GM21528 (cell line): ENCODE measurements at regions not wholly inside any gene's neighbourhood (a gene's known extent, or its start where the extent isn't known, plus 50 kb on each side); places are given as distances from the start of the nearest gene placed in this dataset.

Source experiments
- ATAC-seq: cut with Tn5 transposase; IDR thresholded peaks from one replicate; pipeline ENCODE4 v1.9.1; 2021; ENCODE audit warnings: mild to moderate bottlenecking, moderate library complexity; ENCODE audit not compliant: unreplicated experiment, low FRiP score

DNA sequence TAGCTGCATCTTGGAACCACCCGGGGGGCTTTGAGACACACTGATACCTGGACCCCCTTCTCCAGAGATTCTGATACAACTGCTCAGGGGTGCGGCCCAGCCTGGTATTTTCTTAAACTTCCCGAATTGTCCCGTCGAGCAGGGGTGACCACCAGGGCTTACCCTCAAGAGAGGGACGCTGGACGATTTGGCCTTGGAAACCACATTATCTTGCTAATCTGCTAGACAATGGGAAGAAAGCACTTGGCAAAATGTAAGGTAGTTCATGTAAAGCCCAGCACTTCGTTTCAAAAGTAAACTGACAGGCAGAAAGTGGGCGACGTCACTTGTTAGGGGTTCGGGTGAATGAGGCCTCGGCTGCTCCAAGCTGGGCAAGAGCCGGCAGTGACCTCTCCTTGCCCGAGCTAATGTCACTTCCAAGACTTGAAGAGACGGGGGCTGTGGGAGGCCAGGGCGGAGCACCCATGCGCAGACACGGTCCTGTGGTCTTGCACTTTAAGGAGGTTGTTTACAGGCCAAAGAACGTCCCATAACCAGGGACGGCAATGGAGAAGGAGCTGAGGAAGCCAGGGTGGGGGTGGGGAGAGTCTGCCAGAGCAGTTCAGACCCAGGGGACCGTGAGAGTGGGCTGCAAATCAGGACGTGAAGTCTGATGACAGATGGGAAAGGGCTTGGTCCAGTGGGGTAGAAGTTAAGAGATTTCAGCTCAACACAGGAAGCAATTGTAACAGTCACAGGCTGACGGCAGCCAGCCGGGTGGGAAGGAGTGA, 152.7 kb upstream of the GSE1 start:
- no peak for ATAC-seq

- ATAC-seq, result no peak
Measured at GRCh38 chr16:85461022-85461813, 151.9 kb upstream of the GSE1 start.

DNA sequence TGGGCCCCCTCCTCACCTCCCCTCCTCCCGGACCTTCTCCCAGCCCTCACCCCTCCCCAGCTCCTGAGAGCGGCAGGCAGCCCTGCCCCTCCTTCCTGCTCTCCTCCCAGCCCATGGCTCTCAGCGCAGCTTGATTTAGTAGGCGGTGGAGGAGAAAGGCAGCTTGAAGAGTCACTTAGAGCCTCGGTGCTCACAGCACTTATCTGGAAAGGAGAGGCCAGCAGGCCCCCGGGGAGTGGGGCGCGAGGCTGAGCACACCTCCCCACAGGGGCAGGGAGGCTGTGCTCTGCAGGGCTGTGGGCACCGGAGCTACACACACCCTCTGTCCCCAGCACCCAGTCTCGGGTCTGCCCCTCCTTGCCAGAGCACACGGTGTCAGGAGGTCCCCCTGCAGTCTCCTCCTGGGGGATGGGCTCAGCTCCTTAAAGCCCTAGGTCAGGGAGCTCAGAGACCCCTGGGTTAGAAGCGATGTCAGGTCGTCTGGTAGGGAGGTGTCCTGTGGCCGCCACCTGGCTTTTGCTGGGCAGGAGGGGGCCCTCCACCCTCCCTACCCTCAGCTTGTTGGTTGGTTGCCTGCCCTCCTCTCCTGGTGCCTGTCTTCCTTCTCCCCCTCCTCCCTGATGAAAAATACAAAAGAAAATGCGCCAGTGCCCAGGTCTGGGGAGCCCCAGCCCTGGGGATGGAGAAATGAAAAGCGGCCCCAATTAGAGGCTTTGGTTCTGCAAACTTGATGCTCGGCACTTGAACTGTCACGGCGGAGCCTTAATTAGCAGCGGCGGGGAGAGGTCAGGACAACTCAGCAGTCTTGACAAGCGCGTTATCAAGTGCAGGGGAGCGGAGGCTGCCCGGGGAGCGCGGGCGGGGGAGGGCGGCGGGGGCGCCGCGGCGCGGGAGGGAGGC, 151.1 kb upstream of the GSE1 start:
- no peak for ATAC-seq

GRCh38 chr16:85462714-85463611, 150.2 kb upstream of the GSE1 start:
- ATAC-seq, result no peak

- no peak for ATAC-seq
Measured at GRCh38 chr16:85463672-85464382, 149.3 kb upstream of the GSE1 start.

DNA sequence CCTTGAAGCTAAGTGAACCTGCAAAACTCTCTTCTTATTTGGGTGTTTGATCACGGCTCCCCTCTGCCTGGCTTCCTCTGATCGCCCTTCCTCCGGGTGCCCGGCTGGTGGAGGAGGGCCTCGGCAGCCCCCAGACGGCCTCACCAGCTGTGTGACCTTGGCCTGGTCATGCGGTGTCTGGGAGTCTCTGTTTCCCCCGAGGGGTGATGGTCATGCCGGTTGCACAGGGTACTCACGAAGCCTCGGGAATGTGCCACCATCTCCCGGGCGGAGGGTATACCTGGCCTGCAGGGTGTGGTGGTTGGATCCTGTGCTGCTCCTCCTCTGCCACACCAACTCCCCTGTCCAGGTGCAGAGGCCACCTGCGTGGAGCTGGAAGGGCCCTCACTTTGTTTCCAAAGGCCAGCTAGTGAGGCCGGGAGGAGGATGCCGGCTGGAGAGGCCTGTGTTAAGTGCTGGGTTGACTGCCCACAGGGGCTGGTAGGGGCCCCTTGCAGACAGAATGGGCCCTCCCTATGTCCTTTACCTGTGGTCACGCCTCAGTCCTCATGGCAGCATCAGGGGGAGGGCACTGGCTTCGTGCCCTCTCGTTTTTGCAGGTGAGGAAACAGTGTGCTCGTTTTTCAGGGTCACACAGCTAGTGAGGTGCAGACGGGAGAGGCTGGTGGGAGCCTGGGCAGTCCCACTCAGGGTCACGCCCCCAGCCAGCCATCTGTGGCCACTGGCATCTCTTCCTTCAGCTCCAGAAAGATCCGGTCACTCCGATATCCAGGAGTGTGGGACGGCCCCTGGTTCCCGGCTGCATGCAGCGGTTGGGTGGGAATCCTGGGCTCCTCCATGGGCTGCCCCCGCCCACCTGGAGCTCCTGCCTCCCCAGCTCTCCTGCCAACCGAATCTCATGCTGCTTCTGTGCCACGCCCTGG, 148.5 kb upstream of the GSE1 start:
- ATAC-seq, result no peak

DNA sequence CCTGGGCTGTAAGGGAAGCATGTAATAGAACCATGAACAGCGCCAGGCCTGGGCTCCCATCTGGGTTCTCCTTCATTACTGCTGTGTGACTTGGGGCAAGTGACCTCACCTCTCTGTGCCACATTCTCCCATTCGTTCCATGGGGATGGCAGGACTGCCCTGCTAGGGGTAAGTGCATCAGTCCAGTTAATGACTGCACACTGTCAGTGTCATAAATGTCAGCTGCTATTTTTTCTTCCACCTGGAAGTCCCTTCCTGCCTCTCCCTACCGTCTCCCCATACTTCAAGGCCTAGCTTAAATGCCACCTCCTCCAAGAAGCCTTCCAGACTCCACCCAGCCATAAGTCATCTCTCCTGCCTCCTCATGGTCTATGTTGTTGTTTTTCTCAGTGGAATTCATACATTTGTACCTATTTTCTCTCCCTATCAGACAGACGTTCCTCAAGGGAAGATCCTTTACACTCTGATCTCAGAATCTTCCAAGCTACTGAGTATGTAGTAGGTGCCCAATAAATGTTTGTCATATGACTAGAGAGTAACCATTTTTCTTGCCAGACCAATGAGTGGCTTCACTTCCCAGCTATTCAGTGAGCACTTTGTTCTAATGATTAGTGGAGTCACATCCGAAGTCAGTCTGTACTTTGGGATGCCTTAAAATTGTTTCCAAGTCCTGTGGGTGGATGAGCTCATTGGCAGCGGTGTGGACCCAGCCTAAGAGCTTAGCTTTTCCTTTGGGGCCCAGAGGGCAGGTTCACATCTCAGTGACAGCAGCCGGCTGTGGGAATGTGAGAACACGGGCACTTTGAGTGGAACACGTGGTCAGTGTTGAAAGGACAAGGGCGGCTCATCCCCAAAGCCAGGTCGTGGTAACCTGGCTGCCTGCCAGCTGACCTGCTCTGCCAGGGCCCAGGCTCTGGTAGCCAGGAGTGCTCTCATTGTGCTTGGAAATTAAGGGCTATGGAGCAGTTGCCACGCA, 147.5 kb upstream of the GSE1 start:
- ATAC-seq, result no peak

DNA sequence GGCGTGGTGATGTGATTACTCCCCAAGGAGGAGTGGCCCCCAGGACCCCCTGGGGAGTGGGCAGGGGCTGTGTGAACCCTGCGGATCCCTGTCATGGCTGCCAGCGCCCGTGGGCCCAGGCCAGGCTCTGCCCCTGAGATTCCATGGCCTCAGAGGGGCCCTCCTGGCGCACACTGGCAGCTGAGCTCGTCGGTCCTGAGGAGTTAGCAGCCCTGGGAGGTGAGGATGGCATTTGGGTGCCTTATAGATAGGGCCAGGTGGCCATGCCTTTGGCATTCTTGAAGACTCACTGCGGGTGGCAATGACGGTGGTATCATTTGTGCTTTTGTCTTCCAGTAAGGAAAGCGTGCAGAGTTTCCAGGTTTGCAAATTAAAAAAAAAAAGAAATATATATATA, 146.8 kb upstream of the GSE1 start:
- ATAC-seq, result no peak

DNA sequence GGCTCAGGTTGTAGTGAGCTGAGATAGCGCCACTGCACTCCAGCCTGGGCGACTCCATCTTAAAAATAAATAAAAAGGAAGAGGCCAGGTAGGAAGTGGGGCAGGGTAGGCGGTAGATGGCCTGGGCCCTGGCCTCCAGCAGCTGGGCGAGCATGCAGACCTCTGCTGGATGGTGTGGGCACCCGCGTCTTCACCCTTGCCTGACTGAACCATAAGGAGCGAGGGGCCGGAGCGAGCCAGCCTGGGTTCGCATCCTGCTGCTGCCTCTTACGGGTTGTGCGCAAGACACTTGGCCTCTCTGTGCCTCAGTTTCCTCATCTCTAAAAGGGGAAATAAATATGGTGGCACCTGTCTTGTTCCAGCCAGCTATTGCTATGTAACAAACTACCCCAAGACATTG, 146.1 kb upstream of the GSE1 start:
- ATAC-seq, result no peak

DNA sequence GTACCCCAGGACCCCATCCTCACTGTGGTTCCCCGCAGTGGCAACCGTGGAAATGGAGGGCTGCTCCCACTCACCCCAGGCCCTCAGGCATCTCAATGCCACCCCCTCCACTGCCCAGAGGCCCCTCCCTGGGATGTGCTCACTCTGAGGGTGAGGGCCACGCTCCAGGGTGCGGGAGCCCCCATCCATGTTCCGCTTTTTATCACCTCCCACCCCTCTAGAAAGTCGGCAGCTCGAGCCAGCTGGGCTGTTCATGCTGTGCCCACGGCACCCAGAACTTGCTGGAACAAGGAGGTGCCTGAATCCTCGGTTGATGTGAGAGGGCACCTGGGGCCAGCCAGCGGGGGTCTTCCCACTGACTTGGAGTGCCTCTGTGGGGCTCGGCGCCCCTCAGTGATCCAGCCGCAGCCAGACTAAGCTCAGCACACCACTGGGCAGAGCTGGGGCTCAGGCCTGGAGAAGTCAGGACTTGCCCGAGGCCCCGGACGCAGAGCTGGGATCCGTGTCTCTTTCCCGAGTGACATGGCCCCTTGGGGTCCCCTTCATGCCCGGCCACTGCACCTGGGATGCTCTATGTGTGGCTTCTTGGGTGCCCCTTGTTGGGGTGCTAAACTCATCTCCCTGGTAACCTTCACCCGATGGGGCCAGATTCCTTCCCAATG, 143.1 kb upstream of the GSE1 start:
- no peak for ATAC-seq

DNA sequence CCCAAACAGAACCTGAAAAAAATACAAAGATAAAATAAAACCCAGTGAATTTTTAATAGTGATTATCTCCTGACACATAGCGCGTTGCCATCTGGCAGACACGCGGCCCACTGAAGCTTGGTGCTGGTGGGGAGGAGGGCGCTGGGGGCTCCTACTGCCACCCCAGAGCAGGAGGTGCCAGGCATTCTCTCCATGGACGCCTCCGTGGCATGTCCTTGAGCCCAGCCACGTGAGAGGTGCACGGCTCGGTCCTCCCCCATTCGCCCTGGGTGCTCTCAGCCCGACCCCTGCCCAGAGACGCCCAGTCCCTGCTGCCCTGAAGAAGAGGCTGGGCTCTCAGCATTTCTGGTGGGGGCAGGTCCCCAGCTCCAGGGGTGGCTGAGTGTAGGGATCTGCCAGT, 142.2 kb upstream of the GSE1 start:
- ATAC-seq, result no peak

- no peak for ATAC-seq
Measured at GRCh38 chr16:85471469-85472431, 141.4 kb upstream of the GSE1 start.

- no peak for ATAC-seq
Measured at GRCh38 chr16:85472514-85472913, 140.6 kb upstream of the GSE1 start.

DNA sequence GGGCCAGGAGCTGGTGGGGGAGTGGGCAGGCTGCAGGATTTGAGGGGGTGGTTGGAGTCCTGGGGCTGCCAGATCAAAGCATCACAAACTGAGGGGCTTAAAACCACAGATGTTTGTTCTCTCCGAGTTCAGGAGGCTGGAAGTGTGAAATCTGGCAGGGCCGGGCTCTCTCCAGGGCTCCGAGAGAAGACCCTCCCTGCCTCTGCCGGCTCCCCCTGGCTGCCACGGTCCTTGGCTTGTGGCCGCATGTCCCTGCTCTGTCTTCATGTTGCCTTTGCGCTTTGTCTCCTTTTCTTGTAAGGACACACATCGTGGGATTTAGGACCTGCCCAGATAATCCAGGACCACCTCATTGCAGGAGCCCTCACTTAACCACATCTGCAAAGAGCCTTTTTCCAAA, 139.8 kb upstream of the GSE1 start:
- ATAC-seq, result no peak

GRCh38 chr16:85473909-85474620, 139.1 kb upstream of the GSE1 start:
- no peak for ATAC-seq
